NCI-H82 treated with DMSO at 0.1 percent for 48 hours (cell line): ENCODE measurements at regions not wholly inside any gene's neighbourhood (a gene's known extent, or its start where the extent isn't known, plus 50 kb on each side); places are given as distances from the start of the nearest gene placed in this dataset.

Experiments used
- DNase-seq: peaks from one replicate; lab custom pipeline; 2025; ENCODE audit not compliant: unreplicated experiment; lab: John Stamatoyannopoulos, UW

- DNase-seq, result no peak
Measured at GRCh38 chr9:86836266-86836665, 111.0 kb downstream of the GAS1 start.

DNA sequence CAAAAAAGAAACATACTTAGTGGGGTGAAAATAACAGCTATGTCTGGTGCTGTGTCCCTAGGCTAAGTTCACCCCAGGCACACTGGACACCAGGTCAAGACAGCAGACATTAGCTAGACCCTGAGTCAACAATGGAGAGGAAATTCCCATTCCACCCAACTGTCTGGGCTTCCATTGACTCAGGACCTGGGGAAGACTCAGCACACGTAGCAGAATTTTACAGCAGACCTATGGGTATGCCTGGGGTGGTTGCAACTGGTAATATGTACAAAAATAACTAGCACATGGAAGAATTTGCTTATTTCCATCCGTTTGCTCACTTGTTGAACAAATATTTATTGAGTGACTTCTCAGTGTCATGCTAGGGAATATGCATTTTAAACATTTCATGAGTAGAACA, 117.0 kb downstream of the GAS1 start:
- no peak for DNase-seq

DNA sequence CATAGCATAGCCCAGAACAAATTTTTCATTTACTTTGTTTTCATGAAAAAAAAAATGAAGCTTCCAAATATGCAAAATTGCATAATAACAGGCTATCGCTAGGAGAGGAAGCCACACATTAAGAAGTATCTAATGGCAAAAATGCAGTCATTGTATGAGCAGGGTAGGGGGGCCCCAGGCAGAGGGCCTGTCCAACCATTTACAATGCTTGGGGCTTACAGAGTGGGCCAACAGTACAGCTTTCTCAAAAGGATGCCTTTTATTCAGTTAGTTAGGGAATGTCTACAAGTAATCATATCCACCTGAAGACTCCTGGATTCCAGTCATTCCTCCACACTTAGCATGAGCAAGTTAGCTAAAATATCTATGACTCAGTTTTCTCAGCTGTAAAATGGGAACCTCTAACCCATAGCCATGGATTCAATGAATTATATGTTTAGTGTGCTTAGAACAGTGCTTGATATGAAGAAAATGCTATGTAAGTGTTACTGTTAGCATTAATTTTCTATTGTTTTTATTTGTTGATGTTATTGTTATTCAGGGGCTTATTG, 117.7 kb downstream of the GAS1 start:
- no peak for DNase-seq

- DNase-seq, result no peak
Measured at GRCh38 chr9:86828631-86829030, 118.7 kb downstream of the GAS1 start.

GRCh38 chr9:86827893-86828292, 119.4 kb downstream of the GAS1 start:
- no peak for DNase-seq

GRCh38 chr9:86825299-86825698, 122.0 kb downstream of the GAS1 start:
- no peak for DNase-seq

DNA sequence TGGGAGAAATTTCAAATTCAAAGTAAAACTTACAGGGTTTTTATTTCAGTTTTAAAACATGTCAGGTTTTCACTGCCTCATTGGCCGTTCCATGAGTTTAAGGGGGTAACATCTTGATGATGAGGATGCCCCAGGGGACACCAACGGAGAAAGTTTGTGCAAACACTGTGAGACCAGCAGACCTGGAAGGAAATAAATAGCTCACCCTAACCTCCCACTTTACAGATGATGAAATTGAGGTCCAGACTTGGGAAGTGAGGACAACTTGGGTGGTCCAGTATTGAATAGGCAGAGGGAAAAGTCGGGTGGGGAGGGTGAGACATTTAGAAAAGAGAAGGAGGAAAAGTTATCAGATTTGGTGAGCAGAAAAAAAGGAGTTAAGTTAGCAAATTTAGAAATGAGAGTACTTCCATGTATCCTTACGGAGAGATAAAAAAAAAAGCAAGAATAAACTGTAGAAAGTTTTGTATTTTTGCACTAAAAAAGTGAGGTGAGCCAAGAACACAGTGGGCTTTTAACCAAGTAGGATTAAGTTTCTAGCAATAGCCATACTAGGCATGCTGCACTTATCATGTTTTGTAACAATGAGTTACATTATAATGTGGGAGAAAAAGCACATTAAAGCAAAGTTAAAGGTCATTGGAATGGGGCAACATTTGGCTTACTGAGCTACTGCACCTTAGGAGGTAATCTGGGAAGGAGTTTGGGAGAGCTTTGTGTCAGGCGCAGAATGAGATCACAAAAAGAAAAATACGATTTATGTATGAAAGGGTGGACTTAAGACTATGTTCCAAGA, 125.1 kb downstream of the GAS1 start:
- no peak for DNase-seq

- DNase-seq, result no peak
Measured at GRCh38 chr9:86821006-86821845, 126.1 kb downstream of the GAS1 start.

DNA sequence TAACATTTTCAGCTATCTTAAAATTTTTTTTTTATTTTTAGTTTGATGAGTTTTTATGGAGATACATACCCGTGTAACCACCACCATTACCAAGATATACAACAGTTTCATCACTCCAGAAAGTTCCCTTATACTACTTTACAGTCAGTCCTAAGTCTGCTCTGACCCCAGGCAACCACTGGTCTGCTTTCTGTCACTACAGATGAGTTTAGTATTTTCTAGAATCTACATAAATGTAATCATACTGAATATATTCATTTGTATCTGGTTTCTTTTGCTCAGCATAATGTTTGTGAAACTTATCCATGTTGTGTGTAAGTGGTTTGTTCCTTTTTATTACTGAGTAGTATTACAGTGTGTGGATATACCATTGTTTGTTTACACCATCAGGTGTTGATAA, 127.8 kb downstream of the GAS1 start:
- DNase-seq, result no peak

DNA sequence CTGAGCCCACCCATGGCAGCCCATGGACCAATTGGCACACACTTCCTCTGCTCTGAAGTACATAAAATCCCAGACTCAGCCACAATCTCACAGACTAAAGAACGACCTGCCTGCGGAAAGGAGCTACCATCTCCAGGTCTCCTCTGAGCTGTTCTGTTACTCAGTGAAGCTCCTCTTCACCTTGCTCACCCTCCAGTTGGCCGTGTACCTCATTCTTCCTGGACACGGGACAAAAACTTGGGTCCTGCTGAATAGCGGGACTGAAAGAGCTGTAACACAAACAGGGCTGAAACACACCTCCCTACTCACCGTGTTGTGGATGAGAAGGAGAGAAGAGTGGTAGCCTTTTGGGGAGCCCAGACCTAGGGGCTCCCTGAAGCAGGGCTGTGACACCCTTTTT, 128.7 kb downstream of the GAS1 start:
- DNase-seq, result no peak

DNA sequence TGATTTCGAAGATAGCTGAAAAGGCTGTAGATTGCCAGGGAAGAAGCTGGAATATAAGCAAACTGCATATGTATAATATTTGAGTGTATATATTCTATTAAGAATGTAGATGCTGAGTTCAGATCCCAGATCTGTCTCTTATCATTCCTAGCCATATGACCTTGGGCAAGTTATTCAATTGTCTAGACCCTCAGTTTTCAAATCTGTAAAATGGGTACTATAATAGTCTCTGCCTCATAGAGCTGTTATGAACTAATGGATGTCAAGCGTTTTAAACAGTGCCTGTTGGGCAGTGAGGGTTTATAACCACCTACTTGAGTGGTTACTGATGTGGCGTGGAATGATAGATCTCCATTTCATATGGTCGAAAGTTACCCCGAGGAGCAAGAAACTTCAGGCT, 130.4 kb downstream of the GAS1 start:
- no peak for DNase-seq

- no peak for DNase-seq
Measured at GRCh38 chr9:86816366-86816765, 130.9 kb downstream of the GAS1 start.

DNA sequence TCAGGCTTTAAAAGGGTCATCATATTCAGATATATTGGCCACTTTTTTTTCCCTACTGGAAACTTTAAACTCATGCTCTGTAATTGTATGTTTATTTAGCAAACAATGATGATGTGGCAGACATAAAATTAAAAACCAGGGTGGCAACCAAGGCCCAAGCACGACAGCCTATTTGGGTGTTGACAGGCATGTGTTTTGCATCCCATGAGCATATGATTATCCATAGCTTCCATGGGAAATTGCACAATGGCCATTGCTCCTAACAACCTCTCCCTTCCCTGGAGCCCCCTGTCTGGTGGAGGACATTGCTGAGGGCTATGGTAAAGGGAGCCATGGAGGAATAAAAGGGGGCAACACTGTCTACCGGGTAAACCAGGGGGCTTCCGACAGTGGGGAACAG, 134.7 kb downstream of the GAS1 start:
- no peak for DNase-seq

- DNase-seq, result no peak
Measured at GRCh38 chr9:86809759-86810367, 137.4 kb downstream of the GAS1 start.

GRCh38 chr9:86809151-86809550, 138.2 kb downstream of the GAS1 start:
- DNase-seq, result no peak

GRCh38 chr9:86807367-86807976, 139.8 kb downstream of the GAS1 start:
- no peak for DNase-seq

- DNase-seq, result no peak
Measured at GRCh38 chr9:86804011-86804410, 143.3 kb downstream of the GAS1 start.

GRCh38 chr9:86802900-86803673, 144.2 kb downstream of the GAS1 start:
- no peak for DNase-seq

GRCh38 chr9:86801246-86801645, 146.1 kb downstream of the GAS1 start:
- DNase-seq, result no peak

GRCh38 chr9:86800681-86801080, 146.6 kb downstream of the GAS1 start:
- DNase-seq, result no peak
